HK-2 (cell line): ENCODE measurements at regions not wholly inside any gene's neighbourhood (a gene's known extent, or its start where the extent isn't known, plus 50 kb on each side); places are given as distances from the start of the nearest gene placed in this dataset.
"Not testable (repeated sequence)": the region's sequence is repeated elsewhere in the genome, so short reads cannot be mapped to it uniquely, and the experiment has no call there.

Experiments
- DNase-seq: peaks from one replicate; pipeline ENCODE4 v3.0.0-alpha.2; 2018; ENCODE audit not compliant: unreplicated experiment

GRCh38 chr17:65307961-65308316, 170.8 kb downstream of the RGS9 start:
- DNase-seq: no peak

- DNase-seq: no peak
Measured at GRCh38 chr17:65307081-65307960, 170.2 kb downstream of the RGS9 start.

DNA sequence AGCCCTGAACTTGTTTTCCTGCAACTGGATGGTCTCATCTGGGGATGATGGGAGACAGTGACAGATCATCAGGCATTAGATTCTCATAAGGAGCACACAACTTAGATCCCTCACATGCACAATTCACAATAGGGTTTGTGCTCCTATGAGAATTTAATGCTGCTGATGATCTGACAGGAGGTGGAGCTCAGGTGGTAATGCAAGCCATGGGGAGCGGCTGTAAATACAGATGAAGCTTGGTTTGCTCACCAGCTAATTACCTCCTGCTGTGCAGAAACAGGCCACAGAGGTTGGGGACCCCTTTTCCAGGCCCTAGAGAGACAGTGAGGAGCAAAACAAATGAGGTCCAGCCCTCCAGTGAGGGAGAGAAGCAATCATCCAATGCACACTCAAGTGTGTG, 168.6 kb downstream of the RGS9 start:
- no peak for DNase-seq

GRCh38 chr17:65305116-65305515, 167.9 kb downstream of the RGS9 start:
- no peak for DNase-seq

DNA sequence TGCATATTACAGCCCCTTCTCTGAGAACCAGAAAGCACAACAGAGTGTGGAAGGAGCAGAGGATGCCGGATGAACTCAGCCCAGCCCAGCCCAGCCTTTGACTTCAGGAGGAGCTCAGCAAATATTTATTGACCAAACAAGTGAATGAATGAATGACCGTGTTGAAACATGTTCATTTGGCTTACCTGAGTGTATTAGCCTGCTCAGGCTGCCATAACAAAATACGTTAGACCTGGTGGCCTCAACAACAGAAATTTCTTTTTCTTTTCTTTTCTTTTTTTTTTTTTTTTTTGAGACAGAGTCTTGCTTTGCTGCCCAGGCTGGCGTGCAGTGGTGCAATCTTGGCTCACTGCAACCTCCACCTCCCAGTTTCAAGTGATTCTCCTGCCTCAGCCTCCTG, 164.7 kb downstream of the RGS9 start:
- DNase-seq: not testable (repeated sequence)

GRCh38 chr17:65301184-65301583, 164.0 kb downstream of the RGS9 start:
- DNase-seq: no peak

- no peak for DNase-seq
Measured at GRCh38 chr17:65297916-65298315, 160.7 kb downstream of the RGS9 start.

- no peak for DNase-seq
Measured at GRCh38 chr17:65297384-65297783, 160.2 kb downstream of the RGS9 start.

DNA sequence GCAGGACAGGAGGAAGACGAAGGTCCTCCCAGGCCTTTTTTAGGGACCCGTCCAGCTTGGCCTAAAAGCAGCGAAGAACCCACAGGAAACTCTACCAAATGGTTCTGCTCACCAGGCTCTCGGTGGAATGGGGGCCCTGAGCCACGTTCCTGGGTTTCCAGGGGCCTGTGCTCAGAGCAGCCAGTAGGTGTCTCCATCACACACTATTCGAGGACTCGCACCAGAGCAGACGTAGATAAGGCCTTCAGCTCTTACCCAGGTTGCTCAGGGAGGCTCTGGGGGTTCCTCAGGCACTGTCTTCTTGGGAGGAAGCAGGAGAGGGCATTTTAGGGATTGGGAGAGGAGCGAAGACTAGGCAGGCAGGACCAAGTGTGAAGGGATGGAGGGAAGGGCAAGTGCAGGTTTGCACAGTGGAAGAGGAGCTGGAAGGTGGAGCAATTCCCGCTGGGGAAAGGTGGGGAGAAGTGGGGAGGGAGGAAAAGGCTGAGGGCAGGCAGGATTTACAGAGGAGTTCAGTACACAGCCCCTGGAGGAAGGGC, 157.1 kb downstream of the RGS9 start:
- peak; percentile 52 for DNase-seq

GRCh38 chr17:65293584-65294180, 156.5 kb downstream of the RGS9 start:
- DNase-seq: no peak

GRCh38 chr17:65292430-65292829, 155.3 kb downstream of the RGS9 start:
- DNase-seq: no peak

DNA sequence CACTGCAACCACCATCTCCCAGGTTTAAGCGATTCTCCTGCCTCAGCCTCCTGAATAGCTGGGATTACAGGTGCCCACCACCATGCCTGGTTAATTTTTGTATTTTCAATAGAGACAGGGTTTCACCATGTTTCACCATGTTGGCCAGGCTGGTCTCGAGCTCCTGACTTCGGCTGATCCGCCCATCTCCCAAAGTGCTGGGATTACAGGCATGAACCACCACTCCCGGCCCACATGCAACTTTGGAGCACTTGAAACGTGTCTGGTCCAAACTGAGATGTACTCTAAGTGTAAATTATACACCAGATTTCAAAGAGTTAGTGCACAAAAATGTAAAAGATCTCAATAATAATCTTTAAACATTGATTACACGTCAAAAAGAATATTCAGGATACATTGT, 154.1 kb downstream of the RGS9 start:
- not testable (repeated sequence) for DNase-seq

GRCh38 chr17:65290616-65291015, 153.4 kb downstream of the RGS9 start:
- no peak for DNase-seq

DNA sequence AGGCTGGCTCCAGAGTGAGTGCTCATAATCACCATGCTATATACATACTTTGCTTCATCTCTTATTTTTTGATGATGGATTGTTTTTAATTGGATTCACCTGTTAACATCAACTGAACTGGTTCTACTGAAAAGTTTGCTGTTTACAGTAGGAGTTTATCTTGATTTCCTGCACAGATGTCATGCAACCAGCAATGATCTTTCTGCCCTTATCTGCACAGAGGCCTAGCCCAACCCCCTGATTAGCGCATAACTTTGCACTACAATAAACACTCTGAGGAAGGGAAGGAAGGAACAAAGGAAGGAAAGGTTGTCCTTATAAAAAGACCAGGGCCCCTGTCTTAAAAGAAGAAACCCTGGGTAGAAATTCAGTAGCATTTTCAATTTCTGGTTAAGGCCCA, 152.9 kb downstream of the RGS9 start:
- no peak for DNase-seq

- peak; percentile 13 for DNase-seq
Measured at GRCh38 chr17:65287040-65287439, 149.9 kb downstream of the RGS9 start.

DNA sequence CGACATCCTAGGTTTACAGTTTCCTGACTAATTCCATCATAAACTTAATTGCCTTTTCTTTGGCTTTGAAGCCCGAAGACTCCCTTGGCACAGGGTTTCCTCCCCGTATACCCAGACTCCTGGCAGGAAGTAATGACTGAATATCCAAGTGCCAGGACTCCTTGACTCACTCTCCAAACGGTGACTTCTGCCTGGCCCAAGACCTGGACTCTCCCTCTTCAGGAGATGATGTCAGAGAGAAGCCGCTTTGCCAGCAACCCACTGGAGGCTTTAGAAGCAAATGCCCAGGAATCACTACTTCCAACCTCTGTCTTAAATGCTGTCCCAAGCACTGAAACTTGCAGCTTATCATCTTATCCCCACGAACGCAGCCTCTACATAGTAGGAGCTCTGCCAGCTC, 146.5 kb downstream of the RGS9 start:
- DNase-seq: no peak

GRCh38 chr17:65279456-65279855, 142.3 kb downstream of the RGS9 start:
- no peak for DNase-seq

GRCh38 chr17:65278820-65279184, 141.6 kb downstream of the RGS9 start:
- no peak for DNase-seq

DNA sequence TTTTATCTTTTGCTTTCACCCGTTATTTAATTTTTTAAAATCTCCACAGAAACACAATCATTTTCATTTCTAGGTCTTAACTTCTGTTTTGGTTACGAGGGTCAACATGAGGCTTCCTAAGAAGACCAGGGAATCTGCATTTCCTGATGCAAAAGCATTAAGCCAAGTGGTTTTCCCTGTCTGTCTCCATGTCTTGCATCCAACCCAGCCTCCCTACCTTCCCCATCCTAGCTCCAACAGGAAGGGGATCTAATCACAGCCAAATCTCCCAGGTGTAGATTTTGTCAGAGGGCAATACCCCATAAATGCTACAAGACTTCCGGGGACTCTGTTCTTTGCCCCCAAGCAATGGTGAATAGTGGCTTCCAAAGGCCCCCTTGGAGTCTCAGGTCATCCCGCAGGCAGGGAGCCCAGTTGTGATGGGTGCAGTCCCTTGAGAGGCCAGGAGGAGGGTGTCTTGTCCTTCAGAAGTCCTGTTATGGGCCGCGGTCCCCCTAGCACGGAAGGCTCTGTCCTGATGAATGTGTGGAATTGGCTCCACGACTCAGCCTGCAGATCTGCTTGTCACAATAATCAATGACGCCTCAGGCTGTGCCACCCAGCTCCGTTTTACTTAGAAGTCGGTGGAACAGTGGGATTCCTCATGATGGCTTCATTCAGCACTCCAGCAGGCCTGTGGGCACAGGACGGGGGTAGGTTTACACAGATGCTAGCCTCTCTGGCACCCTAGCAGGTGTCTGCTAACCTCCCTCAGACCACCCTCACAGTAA, 141.1 kb downstream of the RGS9 start:
- peak; percentile 46 for DNase-seq

GRCh38 chr17:65277576-65277975, 140.4 kb downstream of the RGS9 start:
- no peak for DNase-seq
